GM12801 (cell line): ENCODE measurements at regions not wholly inside any gene's neighbourhood (a gene's known extent, or its start where the extent isn't known, plus 50 kb on each side); places are given as distances from the start of the nearest gene placed in this dataset.

Source experiments
- CTCF ChIP-seq: IDR thresholded peaks from one replicate; pipeline ENCODE4 v1.5.1; 2011; ENCODE audit warnings: control low read depth; ENCODE audit not compliant: insufficient read length; ENCODE audit errors: extremely low read depth

GRCh38 chr13:104750377-104750776 is 1684.2 kb upstream of the SLC10A2 start:
- TF ChIP-seq CTCF: no peak

GRCh38 chr13:104740641-104741222 is 1674.5 kb upstream of the SLC10A2 start:
- no peak for TF ChIP-seq CTCF

- no peak for TF ChIP-seq CTCF
Observed at GRCh38 chr13:104737713-104738112, 1671.5 kb upstream of the SLC10A2 start.

GRCh38 chr13:104733427-104733826 is 1667.2 kb upstream of the SLC10A2 start:
- no peak for TF ChIP-seq CTCF

GRCh38 chr13:104715111-104715510 is 1648.9 kb upstream of the SLC10A2 start:
- TF ChIP-seq CTCF: no peak

GRCh38 chr13:104705031-104705750 is 1639.0 kb upstream of the SLC10A2 start:
- no peak for TF ChIP-seq CTCF

- TF ChIP-seq CTCF: no peak
Observed at GRCh38 chr13:104701591-104701990, 1635.4 kb upstream of the SLC10A2 start.
